Inferior parietal cortex (tissue), 1 donor: ENCODE measurements at regions not wholly inside any gene's neighbourhood (a gene's known extent, or its start where the extent isn't known, plus 50 kb on each side); places are given as distances from the start of the nearest gene placed in this dataset.
A peak's percentile ranks its signal among the peaks of the same experiment; 100 is the strongest.
"Not testable (repeated sequence)": the region's sequence is repeated elsewhere in the genome, so short reads cannot be mapped to it uniquely, and the experiment has no call there.

ENCODE experiments used
- DNase-seq: peaks from one replicate; pipeline ENCODE4 v3.0.0-alpha.2; 2016; ENCODE audit errors: extremely low spot score

DNA sequence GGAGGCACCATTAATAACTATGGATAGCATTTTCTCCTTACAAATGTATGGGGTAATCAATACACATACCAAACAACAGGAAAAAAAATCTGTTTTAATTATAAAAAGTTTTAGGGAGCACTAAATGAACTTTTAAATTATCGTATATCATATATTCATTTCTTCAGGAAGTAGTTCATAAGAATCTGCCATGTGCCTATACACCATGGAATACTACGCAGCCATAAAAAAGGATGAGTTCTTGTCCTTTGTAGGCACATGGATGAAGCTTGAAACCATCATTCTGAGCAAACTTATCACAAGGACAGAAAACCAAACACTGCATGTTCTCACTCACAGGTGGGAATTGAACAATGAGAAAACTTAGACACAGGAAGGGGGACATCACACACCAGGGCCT is 162.1 kb upstream of the RASA1 start:
- no peak for DNase-seq

DNA sequence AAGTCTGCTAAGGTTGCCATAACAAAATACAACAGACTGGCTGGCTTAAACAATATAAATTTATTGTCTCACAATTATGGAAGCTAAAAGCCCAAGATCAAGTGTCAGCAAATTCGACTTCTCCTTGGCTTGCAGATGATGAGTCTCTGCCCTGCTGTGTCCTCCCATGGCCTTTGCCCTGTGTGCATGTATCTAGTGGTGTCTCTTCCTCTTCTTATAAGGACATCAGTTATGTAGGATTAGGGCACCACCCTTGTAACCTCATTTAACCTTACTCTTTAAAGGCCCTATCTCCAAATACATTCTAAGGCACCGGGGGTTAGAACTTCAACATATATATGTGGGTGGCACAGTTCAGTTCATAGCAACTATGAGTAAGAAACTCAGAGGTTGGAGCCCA is 157.9 kb upstream of the RASA1 start:
- DNase-seq = no peak

DNA sequence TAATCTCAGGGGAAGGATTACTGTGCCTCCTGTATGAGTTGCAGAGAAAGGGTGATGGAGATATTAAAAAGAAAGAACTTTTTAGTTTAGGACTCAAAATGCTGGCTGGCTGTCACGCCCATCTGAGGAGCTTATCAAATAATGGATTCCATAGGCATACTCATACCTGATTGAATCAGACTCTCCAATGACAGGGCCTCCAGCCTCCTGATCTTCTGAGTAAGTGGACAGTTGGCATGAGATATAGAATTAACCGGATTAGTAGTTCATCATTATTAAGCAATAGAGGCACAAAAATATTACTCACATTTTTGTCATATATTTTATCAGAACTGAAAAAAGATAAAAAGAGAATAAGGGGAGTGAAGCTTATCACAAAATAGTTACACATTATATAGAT is 157.0 kb upstream of the RASA1 start:
- DNase-seq = no peak

GRCh38 chr5:87113861-87114260 is 153.8 kb upstream of the RASA1 start:
- DNase-seq = no peak

DNA sequence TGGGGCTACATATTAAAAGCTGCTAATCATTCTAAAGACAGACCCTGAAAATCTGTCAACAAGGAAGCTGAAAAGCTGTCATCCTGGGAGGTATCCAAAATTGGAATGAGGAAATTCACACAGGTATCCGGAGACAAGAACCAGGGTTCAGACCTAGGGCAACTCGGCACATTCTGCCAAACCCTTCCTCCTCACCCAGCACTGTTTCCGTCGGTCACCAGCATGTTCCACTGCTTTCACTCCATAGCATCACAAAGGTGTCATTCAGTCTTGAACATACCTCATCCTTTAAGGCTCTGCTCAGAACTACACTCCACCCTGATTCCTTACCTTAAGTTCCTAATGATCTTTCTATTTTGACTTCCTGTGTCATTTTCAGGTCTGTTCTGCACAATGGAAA is 153.1 kb upstream of the RASA1 start:
- no peak for DNase-seq

- DNase-seq = no peak
Measured at GRCh38 chr5:87115839-87116364, 151.8 kb upstream of the RASA1 start.

DNA sequence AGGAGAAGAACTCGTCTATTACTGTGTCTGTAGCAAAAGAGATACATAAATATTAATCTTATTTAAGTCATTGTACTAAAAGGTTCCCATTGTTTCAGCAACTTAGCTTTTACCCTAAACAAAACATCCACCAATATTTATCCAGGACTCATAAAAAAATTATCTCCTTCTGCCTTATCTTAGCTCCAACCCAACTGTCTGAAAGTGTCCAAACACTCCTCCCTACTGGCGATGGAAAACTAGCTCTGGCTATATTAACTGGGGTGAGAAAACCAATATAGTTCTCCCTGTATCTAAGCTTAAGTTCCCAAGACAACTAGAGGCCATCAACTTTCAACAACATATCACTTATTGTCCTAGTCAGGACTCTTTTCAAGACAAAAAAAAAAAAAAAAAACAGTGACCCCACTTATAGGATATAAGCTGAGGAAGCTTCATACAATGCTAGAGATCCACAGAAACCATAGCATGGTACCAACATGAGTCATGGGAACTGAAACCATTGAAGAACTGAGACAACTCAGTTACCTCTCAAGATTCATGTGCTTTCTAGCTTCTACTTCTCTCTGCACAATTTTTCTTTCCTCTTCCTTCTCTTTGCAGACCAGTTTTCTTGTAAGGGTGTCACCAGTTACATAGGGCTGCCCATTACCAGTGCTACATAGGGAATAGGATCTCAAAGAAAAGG is 150.7 kb upstream of the RASA1 start:
- DNase-seq = no peak

DNA sequence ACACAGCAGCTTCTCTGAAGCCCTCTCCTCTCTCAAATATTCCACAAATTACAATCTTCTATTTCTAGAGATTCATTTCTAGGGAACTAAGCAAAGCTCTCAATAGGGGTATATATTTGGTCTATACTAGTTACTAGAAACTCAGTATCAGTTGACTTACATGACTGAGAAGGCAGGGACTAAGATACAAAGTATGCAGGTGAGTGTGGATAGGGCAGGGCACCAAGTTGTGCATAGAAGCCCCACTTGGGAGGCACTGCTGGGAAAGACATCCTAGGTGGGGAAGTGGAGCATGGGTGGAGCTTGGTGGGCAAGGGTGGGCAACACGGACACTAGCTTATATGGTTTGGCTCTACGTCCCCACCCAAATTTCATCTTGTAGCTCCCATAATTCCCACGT is 148.1 kb upstream of the RASA1 start:
- no peak for DNase-seq

GRCh38 chr5:87120518-87121303 is 147.0 kb upstream of the RASA1 start:
- no peak for DNase-seq

DNA sequence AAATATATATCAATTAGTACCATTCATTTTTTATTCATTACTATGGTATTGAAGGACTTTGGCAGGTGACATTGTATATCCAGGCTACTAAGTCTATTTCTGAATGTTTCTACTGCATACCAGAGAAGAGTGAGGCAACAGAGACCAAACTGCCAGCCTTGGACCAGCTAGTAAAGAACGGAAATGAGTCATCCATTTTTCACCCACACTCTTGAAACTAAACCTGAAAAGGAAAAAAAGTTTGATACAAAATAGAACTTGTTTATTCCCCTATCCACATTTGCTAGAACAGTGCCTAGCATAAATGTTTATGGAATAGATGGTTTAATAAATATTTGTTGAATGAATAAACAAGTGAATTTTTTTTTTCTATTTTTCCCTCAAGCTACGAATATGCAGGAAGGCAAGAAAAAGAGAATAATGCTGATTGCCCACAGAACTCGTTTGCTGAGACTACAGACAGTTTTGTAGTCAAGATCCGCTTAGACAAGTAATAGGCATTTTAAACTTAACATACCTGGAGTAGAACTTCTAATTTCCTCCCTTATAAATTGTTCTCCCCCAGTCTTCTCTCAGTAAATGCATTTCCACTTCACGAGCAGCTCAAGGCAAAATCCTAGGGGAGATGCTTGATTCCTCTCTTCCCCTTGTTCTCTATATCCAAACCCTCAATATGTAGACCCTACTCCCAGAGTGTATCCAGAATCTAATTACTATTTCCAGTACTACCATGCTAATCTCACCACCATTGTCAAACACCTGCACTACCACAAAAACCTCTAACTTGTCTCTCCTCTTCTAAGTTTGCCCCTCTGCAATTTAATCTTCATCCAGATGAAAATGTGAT is 146.2 kb upstream of the RASA1 start:
- peak; percentile 44 for DNase-seq

DNA sequence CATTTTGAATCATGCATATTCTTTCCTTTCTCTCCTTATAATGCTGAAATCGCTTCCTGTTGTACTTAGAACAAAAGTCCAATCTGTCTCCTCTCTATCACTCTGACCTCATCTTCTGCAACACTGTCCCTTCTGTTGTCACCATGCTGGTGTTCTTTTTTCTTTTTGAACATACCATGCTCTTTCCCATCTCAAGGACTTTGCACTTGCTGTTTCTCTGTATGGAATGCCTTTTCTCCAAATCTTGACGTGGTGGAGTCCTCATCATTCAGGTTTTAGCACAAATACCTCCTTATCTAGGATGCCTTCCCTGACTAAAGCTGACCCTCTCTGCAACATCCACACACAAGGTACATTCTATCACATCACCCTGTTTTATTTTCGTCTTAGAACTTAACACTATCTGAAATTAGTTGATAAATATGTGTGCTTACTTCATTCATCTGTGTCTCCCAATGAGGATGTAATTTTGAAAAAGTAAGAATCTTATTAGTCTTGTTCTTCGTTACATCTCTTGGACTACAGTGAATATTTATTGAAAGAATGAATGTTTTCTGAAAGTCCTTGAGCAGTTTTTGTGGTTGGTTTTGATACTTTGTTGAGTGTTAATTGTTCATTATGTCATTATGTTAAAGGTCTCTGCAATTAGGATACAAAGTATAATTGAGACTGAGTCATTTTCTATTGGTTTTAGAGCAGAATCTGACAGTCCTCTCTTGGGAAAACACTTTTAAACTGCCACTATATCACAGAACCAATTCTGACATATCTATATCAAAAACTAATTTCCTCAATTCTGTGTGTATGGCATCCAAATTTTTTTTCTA is 145.3 kb upstream of the RASA1 start:
- DNase-seq = no peak

- DNase-seq = no peak
Measured at GRCh38 chr5:87125766-87126165, 141.9 kb upstream of the RASA1 start.

DNA sequence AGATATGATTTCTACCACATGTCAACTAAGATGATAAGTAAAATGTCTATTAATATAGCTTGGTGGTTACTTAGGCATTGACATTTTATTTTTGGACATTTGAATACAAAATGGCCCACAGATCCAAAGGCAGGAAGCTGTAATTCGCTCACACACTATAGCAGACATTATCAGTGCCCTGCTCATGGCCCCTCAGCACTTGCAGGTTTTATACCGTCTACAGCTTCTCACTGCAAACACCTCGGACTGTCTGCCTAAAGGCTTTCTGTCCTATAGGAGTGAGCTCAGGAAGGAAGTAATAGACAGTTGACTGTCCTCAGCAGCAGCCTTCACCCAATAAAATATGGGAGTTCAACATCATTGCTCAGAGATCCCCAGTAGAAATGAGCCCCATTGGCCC is 140.8 kb upstream of the RASA1 start:
- DNase-seq = no peak

DNA sequence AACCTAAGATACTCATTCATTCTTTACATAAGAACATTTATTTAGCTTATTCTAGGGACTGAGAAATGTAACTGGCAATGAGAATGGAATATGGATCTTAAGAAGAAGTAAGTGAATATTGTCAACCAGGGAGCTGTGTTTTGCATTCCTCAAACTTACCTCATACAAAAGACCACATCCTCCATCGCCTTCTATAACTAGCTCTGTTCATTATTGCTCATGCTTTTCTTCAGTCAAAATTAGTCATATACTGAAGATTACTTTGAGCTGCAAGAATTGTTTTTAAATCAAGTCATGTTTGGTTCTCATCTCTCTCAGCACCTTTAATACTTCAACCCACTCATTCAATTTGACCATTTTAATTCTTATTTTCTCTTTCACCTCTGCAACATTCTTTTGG is 140.3 kb upstream of the RASA1 start:
- no peak for DNase-seq

GRCh38 chr5:87127956-87128687 is 139.6 kb upstream of the RASA1 start:
- no peak for DNase-seq

DNA sequence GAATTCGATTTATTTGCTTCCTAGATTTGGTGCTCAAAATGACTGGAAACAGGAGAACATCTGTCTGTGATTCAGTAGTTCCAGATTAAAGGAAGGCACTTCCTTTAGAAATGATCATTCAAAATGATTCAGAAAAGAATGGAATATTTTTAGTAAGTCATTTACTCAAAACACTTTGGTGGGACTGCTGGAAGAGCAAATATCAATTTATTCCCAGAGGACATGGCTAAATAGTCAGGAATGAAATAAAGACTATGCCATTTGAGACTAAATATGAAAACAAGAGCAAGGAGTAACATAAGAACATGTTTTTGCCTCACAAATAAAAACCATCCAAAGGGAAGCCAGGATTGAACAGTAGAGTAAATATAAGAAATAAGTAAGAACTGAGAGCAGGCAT is 138.6 kb upstream of the RASA1 start:
- no peak for DNase-seq

DNA sequence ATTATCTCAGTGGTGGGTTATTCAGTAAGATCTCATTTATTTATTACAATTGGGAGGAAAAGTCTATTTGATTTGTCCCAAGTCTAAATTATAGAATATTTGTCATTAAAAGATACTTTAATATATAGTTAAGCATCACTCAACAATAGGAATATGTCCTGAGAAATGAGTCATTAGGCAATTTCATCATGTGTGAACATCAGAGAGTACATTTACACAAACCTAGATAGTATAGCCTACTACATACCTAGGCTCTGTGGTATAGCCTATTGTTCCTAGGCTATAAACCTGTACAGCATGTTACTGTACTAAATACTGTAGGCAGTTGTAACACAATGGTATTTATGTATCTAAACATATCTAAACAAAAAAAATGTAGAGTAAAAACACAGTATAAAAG is 135.0 kb upstream of the RASA1 start:
- no peak for DNase-seq

DNA sequence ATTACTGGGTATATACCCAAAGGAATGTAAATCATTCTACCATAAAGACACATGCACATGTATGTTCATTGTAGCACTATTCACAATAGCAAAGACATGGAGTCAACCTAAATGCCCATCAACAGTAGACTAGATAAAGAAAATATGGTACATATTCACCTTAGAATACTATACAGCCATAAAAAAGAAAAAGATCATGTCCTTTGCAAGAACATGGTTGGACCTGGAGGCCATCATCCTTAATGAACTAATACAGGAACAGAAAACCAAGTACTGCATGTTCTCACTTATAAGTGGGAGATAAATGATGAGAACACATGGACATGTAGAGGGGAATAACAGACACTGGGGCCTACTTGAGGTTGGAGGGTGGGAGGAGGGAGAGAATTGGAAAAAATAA is 133.2 kb upstream of the RASA1 start:
- not testable (repeated sequence) for DNase-seq

GRCh38 chr5:87136096-87136495 is 131.6 kb upstream of the RASA1 start:
- DNase-seq = no peak

- DNase-seq = no peak
Measured at GRCh38 chr5:87136733-87137132, 130.9 kb upstream of the RASA1 start.

DNA sequence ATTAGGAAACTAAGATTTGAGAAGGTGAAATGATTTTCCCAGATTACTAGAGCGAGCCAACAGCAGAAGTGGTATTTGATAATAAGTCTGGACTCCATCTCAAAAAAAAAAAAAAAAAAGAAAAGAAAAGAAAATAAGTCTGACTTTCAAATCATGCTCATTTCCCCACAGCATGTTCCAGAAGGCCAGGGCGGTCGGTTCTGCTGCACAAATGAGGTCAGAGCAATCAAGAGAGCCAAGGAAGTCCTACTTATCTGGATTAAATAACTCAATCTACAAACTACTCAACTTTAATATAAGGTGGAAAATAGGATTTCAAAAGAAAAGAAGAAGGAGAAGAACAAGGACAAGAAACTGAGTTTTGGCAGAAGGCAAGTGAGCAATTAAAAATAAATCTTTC is 130.4 kb upstream of the RASA1 start:
- no peak for DNase-seq
